Adrenal gland (tissue), 5 donors: ENCODE measurements at regions not wholly inside any gene's neighbourhood (a gene's known extent, or its start where the extent isn't known, plus 50 kb on each side); places are given as distances from the start of the nearest gene placed in this dataset.

Experiments
- POLR2A ChIP-seq, 2 donors: fragments of 450-650 bp; IDR thresholded peaks; one replicate each; pipeline ENCODE4 v1.6.1; 2017; ENCODE audit warnings: antibody characterized with exemption in 2 of 2, mild to moderate bottlenecking in 2 of 2, moderate library complexity in 1 of 2
- TF ChIP-seq, protein P1 (sequence below), 6 experiments: fragments of 450-650 bp in 4 of 6; fragments of 200-600 bp in 2 of 6; sonication (generic) in 1 of 6; IDR thresholded peaks; 1 replicate in 5 of 6; 2 replicates in 1 of 6; pipeline versions ENCODE4 v1.5.1 to v1.8.0; 2016 to 2021; ENCODE audit warnings: antibody characterized with exemption in 6 of 6, mild to moderate bottlenecking in 2 of 6, moderate library complexity in 1 of 6
- donor health status: DM: no; HTN: no; CAD: no.

DNA sequence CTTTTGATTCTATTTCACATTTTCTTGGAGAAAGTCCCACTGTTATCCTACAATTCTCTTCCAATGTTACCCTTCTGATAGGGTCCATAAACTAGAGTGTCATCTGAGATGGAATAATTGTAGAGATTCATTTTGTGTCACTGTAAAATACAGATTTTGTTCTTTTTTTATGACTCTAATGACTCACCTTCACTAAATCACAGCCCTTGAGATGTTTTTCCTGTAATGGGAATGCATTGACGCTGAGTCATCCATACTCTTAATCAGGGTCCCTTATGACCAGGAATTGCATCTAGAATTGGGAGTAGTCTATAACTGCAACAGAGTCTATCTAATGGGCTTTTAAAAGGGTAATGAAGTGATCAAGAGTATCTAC lies 315.5 kb downstream of the TGFB2 start:
- TF ChIP-seq, protein P1, sequence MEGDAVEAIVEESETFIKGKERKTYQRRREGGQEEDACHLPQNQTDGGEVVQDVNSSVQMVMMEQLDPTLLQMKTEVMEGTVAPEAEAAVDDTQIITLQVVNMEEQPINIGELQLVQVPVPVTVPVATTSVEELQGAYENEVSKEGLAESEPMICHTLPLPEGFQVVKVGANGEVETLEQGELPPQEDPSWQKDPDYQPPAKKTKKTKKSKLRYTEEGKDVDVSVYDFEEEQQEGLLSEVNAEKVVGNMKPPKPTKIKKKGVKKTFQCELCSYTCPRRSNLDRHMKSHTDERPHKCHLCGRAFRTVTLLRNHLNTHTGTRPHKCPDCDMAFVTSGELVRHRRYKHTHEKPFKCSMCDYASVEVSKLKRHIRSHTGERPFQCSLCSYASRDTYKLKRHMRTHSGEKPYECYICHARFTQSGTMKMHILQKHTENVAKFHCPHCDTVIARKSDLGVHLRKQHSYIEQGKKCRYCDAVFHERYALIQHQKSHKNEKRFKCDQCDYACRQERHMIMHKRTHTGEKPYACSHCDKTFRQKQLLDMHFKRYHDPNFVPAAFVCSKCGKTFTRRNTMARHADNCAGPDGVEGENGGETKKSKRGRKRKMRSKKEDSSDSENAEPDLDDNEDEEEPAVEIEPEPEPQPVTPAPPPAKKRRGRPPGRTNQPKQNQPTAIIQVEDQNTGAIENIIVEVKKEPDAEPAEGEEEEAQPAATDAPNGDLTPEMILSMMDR (IDR thresholded peaks at IDR 0.05): no peak
- no peak for TF ChIP-seq POLR2A (IDR thresholded peaks at IDR 0.05)
